ENCODE measurements at regions not wholly inside any gene's neighbourhood (a gene's known extent, or its start where the extent isn't known, plus 50 kb on each side); places are given as distances from the start of the nearest gene placed in this dataset.

DNA sequence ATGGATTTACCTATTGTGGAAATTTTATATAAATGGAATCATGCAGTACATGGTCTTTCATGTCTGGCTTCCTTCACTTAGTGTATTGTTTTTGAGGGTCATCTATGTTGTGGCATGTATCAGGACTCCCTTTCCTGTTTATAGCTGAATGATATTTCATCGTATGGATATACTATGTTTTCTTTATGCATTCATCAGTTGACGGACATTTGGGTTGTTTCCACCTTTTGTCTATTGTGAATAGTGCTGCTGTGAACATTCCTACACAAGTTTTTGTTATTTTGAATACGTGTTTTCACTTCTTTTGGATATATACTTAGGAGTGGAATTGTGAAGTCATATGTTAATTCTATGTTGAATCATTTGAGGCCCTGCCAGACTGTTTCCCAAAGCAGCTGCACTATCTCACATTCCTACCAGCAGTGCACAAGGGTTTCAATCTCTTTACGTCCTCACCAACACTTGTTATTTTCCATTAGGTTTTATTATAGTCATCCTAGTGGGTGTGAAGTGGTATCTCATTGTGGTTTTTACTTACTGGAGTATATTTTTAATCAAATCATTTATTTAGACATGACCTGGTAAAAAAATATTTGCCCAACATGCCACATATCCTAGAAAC is 262.7 kb downstream of the DLEU7 start:
- DNase-seq: peak; percentile 84

DNA sequence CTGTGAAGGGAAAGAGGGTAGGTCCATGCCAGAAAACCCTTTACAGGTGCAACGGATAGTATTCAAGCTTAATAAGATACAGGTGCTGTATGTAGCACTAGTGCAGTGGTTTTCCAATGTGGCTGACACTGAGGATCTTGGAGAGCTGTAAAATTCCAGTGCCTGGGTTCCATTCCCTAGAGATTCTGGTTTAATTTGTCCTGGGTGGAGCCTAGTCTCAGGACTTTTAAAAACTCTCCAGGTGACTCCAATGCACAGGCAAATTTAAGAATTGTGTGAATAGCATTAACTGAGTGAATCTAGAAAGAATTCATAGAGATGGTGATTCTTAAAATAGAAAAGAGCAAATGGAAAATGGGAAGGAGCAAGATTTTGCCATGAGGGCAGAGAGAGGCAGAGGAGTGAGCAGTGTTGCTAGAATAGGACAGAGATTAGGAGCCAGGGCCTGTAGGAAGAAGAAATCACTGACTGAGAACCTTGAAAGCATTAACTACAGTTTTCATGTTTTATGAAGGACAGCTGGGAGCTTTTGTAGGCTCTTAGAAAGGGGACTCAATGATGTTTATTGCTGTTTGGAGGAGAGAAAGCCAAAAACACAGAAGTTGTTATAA is 261.8 kb downstream of the DLEU7 start:
- DNase-seq: no peak

DNA sequence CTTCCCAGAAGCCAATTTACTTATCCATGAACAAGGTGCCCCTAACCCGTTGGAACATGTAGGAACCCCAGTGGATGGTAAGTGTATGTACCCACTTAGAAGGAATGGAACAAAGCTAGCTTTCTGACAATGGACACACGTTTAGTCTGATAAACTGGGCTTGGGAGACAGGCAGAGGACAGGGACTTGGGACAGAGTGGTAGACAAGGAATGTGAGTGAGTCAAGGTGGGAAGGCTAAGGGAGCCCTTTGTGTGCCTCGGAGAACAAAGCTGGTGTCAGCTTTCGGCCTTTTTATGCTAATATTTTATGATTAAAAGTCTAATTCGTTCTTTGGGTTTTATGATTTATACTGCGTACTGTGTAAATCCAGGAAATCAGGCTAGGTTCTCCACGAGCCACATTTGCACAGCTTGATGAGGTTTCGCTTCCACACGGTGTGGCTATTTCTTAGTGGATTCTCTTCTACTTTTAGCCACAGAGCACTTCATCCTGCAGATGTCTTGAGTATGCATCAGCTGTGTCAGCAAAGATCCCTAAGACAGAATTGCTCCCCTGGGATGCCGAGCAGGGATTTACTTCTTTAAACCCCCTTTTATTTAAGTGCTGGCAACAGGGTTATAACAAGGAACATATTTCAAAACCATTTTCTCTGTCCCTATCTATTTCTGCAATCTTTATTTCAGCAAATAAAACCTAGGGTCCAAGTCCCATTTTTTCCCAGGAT is 258.5 kb downstream of the DLEU7 start:
- peak; percentile 66 for DNase-seq

DNA sequence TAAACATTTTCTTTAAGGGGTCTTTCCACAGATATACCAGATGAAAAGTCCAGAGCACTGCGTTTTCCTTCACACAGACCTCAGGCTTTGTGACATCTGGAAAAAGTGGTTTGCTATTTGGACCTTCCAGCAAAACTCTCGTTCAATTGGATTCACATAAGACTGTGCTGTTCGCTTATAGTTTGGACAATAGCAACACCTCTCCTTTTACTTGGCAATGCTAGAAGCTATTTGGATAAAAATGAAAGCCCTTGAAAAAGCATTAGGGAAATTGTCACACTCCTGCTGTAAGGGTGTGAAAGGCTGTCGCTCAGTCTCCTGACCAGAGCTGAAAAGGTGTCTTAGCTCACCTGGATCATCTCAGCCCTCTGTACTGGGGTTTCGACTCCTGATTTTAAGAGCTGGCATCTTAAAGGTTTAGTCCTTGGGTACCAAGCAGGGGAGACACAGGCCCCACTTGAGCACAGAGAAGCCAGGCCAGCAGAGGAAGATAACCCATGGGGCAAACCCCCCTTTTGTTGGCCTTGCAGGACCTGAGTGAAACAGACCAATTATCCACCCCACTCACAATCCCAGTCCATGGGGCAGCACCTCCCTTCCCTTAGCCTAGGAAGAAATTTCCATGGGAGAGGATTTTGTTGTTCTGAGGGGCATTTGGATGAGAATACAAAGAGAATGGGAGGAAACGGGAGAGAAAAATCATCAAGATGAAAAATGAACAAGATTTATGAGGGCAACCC is 257.6 kb downstream of the DLEU7 start:
- no peak for DNase-seq

DNA sequence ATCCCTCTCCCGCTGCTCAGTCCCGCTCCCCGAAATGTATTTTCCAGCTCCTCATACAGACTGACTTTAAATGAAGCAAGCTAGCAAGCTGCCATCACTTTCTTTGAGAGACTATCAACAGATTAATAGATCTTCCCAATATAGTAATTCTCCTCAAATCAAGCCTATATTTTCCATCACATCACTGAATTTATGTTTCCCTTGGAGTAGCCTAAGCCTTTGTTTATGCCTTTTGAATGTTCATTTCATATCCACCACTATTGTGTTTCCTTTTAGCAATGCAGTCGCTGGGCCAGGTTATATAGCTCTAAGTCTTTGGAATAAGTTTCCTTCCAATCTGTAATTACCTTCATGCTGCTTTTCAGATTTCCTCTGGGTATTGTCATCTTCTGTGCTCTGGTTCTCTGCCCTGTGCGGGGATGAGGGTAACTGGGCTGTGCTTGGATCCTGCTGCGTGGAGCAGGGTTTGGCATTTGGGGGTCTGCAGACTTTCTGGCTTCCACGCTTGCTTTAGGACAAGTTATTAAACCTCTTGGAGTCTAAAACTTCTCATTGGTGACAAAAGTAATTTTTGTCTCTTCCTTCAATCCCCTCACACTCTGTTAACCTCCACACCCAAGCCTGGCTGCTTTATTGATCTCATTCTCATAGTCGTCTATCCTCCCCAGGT is 256.9 kb downstream of the DLEU7 start:
- no peak for DNase-seq

DNA sequence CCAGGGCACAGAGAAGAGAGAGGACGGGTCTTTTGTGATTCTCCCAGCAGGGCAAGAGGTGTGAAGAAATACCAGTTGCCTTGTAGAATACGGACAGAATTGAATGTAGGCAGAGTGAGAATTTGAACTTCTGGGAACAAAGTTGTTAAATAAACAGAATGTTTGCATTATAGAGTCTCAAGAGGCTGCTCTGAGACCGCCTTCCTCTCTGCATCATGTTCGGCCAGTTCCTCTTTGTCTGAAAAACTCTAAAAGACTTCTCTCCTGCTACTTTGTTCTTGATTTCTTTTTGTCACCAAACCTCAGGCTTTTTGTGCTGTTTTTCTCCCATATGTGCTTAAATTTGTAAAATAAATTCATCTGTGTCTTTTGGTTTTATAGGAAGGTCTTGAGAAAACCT is 256.4 kb downstream of the DLEU7 start:
- DNase-seq: peak; percentile 40

DNA sequence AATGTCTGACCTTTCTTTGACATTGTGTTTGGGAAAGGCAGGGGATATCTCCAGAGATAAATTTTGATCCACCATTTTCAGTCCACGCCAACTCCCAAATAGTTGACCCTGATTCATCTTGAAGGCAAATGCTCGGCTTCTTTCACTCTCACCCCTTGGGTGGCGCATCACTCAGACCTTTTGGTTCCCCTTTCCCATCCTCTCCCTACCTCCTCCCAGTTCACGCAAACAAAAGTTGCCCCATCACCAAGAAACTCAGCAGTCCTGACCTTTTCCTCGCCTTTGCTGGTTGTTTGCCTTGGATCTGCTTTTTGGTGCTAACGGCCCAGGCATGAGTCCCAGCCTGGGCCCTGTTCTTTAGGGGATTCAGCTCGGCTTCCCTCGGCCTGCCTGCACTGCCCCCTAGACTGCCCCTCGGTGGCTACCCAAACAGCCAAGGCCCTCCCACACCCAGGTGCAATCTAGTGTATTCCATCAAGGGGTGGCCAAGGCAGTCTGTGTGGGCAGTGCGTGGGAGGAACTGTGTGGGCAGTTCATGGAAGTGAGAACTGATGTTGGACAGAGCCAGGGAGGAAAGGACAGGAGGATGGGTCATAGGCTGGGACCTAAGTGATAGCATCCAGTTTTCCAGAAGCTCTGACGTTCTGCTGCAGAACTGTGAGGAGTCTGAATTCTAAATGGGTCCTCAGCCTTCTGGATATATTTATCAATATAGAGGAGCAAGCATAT is 255.7 kb downstream of the DLEU7 start:
- DNase-seq: no peak

DNA sequence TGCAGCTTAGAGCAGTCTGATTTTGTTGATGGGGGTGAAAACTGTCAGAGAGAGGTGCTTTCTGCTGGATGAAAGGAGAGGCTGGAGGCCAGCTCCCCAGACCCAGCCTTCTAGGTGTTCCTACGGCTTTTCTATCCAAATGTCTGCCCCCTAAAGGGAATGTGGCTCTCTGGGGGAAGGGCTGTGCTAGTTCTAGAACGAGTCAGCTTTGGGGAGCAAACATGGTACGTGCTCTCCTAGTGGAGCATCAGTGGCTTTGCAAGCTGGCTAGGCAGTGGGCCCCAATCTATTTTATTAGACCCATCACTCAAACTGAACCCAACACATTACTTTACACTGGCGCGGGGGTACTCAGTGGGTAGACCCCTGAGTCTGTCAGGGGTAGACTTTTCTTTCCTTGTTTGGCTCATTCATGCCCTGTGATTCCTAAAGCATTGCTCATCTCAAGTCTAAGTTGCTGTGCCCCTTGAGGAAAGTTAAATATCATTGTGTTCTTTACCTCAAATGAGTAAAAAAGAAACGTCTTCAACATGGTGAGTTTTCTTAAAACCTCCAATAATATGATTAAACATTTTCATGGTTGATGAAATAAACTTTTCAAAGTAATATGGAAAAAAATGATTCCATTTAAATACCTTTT is 254.9 kb downstream of the DLEU7 start:
- DNase-seq: peak; percentile 70

DNA sequence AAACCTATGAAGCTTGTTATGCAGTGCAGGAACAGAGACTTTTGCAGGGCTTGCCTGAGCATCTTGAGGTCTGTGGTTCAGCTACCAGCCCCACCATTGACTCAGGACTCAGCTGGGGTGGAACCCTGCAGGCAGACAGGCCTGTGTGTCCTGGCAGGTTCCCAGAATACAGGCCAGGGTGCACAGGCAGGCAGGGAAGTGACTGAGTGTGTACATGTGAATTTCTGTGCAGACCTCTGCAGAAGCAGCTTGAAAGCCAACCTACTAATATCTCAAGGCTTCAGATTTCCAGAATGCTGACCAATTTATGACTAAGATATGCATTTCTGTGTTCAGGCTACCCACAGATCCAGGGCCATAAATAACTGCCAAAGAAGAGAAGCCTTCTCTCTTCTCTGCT is 254.4 kb downstream of the DLEU7 start:
- DNase-seq: peak; percentile 99

DNA sequence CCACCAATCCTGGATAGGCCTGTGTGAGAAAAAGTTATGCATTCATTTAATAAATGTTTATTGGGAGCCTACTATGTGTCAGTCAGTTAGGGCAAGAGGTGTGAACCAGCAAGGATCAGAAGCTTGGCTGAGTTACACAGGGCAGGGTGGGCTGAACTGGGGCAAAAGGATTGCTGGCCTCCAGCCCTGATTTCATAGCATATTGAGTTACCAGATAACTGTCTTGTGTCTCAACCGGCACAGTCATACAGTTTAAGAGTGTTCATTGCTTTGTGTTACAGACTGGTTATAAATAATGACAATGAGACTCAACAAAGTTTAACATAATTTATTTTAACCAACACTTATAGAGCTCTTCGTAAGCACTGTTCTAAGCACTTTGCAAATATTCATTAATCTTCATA is 253.8 kb downstream of the DLEU7 start:
- peak; percentile 92 for DNase-seq

DNA sequence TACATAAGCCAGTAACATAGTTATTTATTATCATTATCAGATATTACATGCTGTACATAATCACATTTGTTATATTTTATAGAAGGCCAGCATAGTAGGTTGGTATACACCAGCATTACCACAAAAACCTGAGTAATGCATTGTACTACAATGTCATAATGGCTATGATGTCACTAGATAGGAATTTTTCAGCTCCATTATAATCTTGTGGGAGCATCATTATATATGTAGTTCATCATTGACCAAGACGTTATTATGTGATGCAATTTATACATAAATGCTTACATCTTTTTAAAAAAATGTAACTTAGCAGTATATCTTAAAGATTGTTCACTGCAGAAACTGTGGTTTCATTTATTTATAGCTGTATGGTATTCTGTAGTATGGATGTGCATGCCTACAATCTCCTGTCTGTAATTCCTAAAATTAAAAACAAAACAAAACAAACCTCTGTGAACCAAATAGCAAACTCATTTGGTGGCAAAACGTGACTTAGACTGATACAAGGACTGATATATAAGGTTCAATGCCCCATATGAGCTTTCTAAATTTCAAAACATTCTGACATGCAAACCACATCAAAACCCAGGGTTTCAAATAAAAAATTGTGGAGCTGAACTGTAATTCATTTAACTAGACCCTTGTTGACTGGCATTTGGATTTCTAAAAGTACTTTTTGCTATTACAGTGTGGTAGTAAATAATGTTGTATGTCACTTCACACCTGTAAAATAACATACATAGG is 250.9 kb downstream of the DLEU7 start:
- peak; percentile 93 for DNase-seq

DNA sequence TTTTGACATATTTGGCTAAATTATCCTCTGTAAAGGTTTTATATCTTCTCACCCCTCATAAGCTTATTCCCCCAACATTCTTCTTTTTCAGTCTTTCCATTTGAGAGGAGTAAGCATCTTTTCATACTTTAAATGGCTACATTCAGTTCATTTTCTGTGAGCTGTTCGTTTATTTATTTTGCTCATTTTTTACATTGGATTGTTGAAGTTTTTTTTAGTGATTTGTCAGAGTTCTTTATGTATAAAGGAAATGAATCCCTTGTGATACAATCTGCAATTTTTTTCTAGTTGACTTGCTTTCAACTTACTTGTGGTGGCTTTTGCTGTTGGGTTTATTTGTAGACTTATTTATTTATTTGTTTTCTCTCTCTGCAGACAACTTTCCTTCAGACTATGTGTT is 250.3 kb downstream of the DLEU7 start:
- peak; percentile 32 for DNase-seq

DNA sequence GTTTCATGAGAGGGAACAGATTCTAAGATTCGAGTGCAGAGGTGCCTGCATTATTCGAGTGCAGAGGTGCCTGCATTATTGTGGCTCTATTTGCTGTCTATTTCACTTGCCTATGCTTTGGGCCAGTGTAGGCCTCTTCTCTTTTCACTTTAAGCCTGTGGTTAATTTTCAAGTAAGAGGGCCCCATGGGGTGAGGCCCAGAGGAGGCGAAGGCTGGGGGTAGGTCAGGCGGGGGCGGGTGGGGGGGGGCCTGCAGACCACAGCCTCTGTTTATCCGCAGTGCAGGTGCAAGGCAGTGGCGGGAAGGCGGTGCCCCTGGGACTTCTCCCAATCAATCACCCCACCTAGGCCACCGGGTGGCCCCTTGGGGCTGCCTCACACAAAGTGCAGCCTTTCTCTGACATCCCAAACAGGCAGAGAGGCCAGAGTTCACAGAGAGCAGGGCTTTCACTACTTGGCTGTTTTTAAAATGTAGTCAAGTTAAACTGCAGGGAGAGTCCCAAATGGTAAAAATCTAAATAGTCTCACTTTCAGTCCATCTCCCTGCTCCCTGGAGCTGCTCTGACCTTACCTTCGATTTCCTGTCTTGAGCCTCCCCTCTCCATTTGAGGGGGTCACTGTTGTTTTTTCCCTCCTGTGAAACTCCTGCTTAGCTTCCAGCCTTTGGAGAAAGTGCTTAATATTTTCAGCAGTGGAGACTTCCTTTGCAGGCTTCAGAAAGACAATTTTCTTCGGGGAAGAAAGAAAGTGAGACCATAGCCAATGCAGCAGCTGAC is 249.0 kb downstream of the DLEU7 start:
- DNase-seq: no peak

DNA sequence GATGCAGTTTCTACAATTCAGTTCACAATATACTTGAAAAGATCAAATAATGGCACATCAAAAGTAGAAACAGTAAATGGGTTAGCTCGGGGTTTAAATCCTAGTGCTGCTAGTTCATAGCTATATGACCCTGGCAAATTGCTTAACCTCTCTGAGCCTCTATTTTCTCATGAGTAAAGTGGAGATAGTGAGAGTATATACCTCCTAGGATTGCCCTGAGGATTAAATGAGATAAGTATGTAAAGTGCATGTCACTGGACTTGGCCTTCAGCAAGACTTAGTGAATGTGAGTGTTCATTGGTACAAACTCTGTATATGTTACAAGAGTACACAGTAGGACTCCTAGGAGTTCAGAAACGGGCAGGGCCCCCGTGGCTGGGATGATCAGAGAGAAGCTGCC is 248.3 kb downstream of the DLEU7 start:
- DNase-seq: no peak

DNA sequence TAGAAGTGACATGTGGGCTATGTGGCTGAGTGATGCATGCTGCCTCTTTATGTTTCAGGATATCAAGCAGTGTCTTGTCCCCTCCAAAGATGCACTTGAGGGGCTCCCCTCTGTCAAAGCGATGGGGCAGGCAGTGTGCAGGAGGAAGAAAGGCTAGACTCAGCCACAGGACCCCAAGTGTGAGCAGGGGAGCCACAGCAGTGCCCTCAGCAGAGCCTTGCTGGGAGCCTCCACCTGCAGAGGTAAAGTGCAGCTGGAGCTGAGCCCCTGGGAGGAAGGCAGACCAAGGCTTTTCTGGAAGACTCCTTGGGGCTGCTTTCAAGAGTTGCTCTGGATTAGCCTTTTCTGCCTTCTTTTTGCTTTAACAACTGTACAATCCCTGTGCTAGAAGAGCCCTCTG is 247.3 kb downstream of the DLEU7 start:
- no peak for DNase-seq

DNA sequence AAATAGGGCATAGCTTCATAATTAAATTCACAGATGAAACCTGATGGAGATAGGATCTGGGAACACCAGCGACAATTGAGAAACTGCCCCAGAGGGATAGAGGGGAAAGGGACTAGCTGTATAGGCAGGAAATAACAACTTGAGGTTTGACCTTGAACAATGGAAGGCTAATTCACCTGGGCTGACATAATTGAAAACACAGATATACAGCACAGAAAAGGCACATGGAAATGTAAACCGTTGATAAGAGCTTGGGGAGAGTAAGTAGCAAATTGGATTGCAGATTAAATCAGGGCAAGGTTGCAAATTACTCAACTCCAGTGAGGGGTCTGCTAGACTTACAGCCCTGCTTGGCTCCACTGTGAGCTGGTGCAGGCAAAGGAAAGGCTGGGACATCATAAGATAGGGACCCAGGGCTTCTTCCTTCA is 246.7 kb downstream of the DLEU7 start:
- no peak for DNase-seq

DNA sequence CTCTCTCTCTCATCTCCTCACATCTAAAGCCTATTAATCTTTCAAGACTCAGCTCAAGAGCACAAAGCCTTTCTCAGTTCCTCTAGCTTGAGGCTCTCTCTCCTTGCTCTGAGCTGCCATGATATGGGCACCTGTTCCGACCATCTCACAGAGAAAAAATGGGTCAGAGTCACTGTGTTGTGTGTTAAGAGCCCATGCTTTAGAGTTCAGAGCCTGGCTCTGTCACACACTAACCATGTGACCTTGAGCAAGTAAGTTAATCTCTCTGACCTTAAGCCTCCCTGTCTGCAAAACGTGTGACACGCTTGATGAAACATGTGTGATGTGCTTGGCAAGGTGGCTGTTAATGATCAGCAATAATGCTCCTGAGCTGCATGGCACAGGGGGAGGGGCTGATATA is 245.2 kb downstream of the DLEU7 start:
- no peak for DNase-seq

DNA sequence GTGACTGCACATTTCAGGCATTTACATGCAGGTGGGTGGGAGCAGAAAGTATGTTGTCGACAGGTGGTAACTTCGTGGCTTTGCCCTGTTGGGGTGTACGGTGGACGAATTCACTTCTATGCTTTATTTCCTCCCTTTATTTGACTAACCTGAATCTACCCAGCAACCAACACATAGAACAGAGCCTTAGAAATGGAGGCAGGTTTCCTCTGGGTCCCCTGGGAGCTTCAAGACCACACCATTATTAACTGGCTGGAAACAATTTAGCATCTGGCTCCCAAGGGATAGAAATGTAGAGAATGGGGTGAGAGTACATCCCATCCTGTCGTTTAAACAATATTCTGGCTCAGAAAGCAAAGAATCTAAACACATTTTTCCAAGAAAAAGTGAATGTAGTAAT is 244.4 kb downstream of the DLEU7 start:
- peak; percentile 21 for DNase-seq

DNA sequence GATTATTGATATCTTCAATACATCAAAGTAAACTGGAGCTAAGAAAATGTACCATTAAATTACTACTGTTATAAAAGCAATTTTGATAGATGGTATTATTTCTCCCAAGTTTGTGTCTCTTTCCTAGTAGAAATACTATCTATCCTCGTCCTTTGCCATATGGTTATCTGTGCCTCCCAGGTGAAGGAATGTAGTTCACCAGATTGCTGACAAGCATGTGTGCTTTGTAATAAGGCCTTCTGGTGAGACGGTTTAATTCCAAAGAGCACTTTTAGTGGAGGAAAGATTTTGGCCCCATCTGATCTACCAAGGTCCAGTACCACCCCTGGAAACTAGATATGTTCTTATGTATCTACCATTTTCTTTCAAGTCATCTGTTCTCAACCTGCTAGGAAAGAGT is 243.6 kb downstream of the DLEU7 start:
- DNase-seq: no peak

DNA sequence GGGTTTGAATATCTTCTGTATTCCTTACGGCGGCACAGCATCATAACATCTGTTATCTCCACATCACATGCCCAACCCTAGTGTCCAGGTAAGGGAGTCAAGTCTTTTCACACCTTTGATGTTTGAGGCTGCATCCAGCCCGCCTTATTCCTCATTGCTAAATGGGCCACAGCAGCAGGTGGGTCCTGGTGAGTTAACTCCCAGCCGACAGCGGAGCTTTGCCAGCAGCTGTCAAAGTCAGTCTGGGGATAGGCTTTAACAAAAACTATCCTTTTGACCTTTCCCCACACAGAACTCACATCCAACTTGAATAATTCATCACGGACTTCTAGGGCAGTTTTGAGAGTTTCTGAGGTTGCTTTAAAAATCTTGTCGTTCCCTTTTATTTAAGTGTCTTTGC is 235.1 kb downstream of the DLEU7 start:
- DNase-seq: no peak
